Keratinocyte (primary cell): ENCODE measurements at regions not wholly inside any gene's neighbourhood (a gene's known extent, or its start where the extent isn't known, plus 50 kb on each side); places are given as distances from the start of the nearest gene placed in this dataset.

ENCODE experiments used
- CTCF ChIP-seq, 3 experiments: IDR thresholded peaks in 1 of 3; conservative IDR thresholded peaks in 1 of 3; optimal IDR thresholded peaks in 1 of 3; 2 replicates in 2 of 3; 3 replicates in 1 of 3; pipeline versions ENCODE3 to v1.5.1; 2011; ENCODE audit warnings: low read length in 3 of 3, mild to moderate bottlenecking in 3 of 3, moderate library complexity in 2 of 3, control low read depth in 1 of 3, inconsistent platforms in 1 of 3; ENCODE audit not compliant: insufficient read depth in 2 of 3; ENCODE audit errors: extremely low read depth in 1 of 3
- EZH2 ChIP-seq: IDR thresholded peaks from one replicate; pipeline ENCODE4 v1.6.1; 2012; ENCODE audit warnings: inconsistent platforms, mild to moderate bottlenecking, low read length, moderate library complexity

GRCh38 chr9:26755476-26755875 is 137.1 kb downstream of the CAAP1 start:
- TF ChIP-seq EZH2: no peak
- no peak for TF ChIP-seq CTCF (optimal IDR thresholded peaks at IDR 0.05 in 1 of 3, IDR thresholded peaks at IDR 0.05 in 1 of 3, conservative IDR thresholded peaks at IDR 0.05 in 1 of 3; ENCODE audit: extremely low read depth in 1 of 3, insufficient read depth in 2 of 3, low read length in 3 of 3)
